ENCODE measurements at regions not wholly inside any gene's neighbourhood (a gene's known extent, or its start where the extent isn't known, plus 50 kb on each side); places are given as distances from the start of the nearest gene placed in this dataset.
A peak's percentile ranks its signal among the peaks of the same experiment; 100 is the strongest.
"Not testable (repeated sequence)": the region's sequence is repeated elsewhere in the genome, so short reads cannot be mapped to it uniquely, and the experiment has no call there.

DNA sequence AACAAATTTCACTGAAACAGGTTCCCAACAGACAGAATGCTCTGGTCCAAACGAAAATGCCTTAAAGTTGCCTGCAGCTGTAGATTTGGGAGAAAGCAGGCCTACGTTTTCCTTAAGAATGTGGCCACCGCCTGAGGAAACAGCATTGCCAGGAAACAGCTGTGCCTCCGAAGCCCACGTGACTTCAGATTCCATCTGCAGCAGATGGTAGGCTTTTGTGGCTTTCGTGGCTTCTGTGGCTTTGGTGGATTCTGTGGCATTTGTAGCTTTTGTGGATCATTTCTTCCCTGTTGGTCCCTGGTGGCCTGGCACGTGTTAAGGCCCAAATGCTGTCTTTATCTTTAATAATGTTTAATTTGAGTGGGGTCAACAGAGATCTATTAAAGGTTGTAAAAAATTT lies 222.9 kb downstream of the TTLL2 start:
- no peak for DNase-seq

DNA sequence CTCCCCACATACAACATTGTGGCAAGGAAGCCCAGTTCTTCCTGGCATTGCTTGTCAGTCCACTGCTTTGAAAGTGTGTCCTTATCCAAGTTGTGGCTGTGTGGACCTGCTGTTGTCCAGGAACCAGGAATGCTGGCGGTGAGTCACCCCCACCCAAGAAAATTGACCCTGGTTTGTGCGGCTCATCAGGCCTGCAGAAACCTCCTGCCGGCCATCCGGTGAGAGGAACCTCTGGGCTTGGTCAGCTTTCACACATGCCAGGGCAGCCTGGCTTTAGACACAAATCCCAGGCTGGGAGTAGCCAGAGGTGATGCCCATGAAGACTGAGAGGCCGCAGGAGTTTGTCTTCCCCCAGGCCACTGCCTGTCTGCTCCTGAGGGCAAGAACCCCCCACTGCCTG lies 223.6 kb downstream of the TTLL2 start:
- no peak for DNase-seq

DNA sequence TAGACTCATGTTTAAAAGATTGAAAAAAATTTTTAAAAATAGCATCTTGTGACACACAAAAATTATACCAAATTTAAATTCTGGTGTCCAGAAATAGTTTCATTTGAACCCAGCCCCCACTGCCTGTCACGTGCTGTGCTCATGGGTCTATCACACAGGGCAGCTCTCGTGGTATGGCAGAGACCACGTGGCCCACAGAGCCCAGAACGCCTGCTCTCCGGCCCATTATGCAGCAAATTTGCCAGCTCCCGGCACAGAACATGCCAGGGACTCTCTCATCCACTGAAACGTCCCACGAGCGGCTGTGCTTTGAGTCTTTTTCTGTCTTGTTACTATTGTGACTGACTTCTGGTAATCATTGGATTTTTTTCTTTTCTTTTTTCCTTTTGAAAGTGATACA lies 224.3 kb downstream of the TTLL2 start:
- peak in 3 of 14 donors; percentile 17 to 36 (median 20) for DNase-seq

DNA sequence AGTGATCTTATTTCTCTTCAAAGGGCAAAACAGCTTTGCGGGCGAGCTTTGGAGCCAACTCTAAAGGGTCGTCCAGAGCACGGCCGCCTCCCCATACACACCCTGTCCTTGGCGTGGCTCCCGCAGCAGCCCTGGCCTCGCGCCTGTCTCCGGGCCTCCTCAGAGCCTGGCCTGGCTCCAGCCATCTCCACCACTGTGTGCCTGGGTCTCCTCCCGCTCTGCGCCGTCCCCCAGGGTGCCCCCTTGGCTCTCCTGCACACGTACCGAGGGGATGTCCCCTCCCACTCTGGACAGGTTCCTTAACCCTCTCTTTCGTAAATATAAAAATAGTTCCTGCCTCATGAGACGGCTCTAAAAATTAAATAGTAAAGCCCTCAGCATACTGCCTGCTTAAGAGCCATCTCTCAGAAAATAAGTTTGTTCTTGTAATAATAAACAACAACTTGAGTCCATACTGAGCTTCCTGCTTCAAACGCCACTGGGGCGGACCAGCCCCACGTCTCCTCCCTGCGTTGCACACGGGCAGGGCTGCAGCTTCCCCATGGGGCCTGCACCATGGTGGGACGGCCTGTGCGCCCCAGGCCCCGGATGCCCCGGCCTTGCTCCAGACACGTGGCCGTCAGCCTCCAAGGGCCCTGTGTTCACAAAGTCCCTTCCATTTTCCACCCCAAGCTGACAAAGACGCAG lies 226.2 kb downstream of the TTLL2 start:
- peak in 12 of 14 donors; percentile 5 to 80 (median 54) for DNase-seq

DNA sequence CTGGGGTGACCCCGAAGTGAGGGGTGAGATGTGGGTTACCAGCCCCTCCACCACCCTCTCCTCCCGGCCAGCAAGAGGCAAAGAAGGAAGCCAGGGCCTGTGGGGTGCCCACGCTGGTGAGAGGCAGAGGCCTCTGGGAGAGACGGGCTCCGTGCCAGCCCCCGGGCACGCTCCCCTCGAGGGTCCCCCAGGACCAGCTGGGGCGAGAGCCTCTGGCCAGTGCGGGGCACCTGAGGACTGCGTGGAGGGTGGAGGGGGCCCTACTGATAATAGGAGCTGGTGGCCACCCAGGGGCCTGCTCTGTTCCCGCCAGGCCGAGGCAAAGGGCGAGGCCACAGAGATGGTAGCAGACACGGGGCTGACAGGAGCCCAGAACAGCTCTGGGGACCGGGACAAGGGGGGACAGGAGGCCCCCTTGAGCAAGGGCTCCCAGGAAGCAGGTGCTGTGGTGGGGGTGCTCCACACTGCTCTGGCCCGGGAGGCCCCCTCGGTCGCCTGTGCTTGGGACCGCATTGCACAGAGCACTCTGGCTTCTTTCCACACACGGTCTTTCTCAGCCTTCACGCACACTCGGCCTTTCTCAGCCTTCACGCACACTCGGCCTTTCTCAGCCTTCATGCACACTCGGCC lies 226.9 kb downstream of the TTLL2 start:
- no peak for DNase-seq

DNA sequence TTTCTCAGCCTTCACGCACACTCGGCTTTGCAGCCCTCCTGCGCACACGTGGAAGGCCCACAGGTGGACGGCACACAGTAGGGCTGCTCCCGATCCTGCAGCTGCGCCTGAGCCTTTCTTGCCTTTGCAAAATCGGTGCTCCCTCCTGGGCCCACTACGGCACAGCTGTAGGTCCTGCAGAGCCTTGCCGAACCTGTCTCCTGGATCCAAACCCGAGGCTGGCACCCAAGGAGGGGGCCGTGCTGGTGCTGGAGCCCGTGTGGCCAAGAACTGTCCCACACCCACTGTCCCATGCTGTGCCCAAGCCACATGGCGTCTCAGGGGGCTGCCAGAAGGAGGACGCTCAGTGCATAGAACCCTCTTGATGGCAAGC lies 227.4 kb downstream of the TTLL2 start:
- DNase-seq: no peak

DNA sequence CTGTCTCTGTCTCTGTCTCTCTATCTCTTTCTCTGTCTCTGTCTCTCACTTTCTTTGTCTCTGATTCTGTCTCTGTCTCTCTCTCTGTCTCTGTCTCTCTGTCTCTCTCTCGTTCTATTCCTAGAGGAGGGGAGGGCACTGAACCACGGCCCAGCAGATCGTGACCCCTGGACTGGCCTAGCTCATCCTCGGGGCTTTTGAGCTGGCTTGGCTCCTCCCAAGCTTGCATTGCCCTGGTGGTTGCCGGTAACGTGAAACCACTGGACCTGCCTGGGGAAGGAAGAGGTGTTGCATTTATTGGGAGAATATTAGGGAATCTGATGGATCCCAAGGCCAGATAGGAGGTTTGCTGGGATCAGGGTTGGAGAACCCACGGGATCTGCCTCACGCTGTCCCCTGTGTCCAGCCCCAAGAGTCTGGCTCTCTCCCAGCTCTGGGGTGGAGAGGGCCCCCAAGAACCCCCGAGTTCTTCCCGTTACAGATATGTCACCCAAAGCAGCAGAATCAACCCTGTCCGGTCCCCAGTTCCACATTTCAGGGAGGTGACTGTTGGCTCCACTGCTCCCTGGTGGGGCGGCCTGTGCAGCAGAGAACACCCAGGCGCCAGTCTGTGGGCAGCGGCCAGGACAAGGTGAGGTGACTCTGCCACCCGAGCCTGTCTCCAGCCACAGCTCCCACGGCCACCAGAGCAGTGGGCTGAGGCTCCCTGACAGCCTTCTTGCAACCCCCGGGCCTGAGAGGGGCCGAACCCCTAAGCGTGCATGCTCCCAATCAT lies 228.3 kb downstream of the TTLL2 start:
- no peak for DNase-seq

DNA sequence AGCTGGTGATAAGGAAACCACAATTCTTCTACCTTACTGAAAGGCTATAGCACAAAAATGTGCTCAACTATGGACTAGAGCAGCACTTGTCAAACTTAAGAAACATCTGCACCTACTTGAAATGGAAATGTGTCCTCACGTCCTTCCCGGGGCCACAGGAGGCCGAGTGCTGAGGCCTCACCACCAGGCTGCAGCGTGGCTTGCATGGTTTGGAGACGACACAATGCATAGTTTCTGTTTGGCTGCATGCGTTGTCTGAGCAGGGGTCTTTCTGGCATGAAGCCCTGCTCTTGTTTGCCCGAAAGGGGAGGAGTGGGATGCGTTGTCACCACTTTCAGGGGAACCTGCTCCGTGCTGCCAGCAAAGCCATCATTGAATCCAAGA lies 228.8 kb downstream of the TTLL2 start:
- no peak for DNase-seq

DNA sequence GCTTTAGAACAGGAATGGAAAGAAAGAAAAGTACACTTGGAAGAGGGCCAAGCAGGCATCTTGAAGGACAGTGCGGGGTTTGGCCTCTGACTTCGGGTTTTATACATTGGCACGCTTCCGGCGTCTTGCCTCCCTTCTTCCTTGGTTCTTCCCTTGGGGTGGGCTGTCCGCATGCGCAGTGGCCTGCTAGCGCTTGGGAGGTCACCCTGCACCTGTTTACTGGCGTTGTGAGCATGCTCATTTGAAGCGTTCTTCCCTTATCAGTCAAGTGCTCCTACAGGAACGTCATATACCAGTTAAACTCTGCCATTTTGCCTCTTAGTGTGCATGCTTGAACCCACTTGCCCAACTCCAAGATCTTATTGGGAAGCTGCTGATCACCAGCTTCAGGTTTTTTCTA lies 230.0 kb downstream of the TTLL2 start:
- DNase-seq: no peak

DNA sequence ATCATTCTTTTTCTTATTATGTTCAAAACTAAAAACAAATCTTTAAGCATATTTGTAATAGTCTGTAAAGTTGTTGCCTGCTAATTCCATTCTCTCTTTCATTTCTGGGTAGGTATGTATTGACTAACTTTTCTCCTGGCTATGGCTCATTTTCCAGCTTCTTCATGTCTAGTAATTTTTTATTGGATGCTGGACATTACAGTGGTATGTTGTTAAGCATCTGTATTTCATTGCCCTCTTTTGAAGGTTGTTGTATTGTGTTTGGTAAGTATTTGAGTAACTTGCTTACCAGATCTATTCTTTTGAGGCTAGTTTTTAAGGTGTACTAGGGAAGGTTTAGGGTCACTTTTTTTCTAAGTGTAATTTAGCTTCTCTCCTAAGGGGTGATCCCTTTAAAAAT lies 230.9 kb downstream of the TTLL2 start:
- no peak for DNase-seq

DNA sequence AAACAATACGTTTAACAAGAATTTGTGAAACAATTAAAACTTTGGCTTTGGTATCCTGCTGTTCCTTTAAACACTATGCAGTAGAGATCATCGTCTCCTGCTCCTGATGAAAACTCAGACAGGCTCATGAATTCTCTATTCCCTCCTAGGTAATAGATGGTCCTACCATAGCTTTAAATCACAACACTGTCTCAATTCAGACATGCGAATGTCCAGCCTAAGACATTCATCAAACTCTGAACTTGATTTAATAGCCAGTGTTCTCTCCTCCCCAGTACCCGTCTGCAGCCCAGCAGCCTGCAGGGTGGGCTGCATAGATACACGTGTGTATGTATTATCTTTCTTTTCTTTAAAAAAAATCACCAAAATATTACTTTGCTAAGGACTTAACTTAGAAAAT lies 232.8 kb downstream of the TTLL2 start:
- no peak for DNase-seq

DNA sequence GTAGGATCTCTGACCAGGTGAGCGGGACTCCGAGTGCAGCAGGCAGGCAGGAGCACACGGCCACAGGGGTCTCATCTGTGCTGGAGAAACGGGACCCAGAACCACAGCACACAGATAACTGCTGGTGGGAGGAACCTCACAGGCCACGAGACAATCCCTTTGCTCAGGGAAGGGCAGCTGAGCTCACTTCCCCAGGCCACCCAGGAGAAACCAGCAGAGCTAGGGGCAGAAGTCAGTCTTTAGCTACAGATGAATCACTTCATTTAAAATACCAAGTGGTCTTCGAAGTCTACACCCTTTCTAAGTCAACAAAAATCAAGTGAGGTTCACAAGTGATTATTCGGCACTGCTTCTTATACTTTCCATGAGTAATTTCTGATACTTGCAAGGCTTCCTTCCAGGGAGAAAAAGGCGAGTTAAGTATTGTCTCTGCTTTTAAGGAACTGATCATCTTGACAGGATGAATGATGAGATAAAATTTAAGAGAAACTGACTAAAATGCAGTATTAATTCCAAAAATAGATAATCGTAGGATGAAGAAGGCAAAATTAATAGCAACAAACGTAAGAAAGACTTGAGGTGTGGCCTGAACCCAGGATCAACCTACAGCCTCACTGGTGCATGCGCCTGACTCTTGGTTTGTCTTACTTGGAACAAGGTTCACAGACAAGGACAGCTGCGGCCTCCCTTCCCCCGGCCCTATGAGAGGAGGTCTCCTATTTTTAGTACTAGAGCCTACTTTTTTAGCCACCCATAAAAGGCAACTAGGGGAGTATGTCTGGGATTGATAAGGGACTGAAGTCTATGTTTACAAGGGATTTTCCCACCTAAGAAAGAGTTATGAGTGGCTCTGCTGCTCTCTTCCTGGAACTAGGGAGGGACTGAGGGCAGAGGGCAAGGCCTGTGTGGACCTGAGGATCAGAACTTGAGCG lies 233.6 kb downstream of the TTLL2 start:
- no peak for DNase-seq

DNA sequence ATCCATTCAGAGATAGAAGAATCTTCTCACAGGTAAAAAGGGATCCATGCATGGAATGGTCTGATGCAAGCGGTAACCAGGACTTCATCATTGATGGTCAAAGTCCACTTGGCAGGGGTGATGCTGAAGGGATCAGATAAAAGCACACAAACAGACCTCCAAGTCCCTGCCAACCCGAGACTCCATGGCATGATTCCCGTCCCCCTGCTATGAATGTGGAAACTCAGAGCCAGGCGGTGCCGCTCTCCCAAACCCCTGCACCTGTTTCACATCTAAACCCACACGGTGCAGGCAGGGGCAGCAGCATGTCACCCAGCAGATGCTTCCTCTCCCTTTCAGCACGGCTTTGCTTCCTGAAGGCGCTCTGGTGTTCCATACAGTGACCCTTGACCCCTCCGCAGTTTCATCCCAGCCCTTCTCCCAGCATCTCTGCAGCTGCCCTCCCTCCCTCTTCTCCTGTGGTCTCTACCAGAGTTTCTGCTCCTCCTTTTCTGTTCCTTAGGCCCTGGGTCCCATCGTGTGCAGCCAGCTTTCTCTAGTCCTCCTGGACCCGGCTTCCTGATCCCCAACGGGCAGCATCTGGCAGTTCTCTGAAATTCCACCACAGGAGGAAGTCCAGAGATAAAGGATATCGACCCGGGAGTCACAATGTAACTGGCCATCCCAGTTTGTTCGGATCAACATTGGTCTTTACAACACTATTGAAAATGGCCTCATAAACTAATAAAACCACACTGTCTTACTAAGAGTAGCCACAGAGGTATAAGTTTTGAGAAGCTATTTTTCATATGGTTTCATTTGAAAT lies 235.0 kb downstream of the TTLL2 start:
- DNase-seq: no peak

DNA sequence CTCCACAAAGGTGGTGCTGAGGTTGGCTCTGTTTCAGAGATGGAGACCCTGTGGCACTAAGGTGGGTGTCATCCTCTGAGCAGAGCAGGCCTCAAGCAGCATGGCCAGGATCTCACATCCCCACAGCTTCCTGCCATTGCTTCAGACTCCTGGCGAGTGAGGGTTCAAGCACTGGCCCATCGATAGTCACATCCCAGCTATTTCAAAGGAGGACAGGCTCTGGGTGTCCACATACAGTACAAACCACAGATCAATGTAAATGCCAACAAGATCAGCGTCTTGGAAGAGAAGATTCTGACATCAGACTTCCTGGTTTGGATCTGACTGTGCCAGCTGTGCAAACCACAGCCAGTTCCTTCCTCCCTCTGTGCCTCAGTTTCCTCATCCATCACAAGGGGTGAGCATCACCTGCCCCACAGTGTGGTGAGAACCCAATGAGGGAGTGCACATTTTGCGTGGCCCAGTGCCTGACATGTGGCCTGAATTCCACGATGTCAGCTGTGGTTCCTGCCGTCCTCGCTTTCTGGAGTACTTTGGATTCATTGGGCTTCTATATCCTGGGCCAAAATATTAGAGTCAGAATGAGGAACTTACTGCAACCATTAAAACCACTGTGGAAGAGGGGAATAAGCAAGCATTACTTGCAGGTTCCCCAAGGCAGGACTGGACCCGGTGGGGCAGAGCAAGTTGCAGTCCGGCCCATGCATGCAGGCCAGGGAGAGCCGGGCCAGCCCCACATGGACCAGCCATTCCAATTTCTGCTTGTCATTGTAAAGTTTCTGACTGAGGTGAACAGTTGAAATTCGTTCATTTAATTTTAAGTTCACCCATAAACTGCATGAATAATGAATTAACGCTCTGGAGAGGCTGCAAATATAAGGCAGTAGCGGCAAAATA lies 236.0 kb downstream of the TTLL2 start:
- no peak for DNase-seq

DNA sequence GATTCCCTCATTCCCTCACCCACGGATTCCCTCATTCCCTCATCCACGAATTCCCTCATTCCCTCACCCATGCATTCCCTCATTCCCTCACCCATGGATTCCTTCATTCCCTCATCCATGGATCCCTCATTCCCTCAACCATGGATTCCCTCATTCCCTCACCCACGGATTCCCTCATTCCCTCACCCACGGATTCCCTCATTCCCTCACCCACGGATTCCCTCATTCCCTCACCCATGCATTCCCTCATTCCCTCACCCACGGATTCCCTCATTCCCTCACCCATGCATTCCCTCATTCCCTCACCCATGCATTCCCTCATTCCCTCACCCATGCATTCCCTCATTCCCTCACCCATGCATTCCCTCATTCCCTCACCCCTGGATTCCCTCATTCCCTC lies 238.0 kb downstream of the TTLL2 start:
- not testable (repeated sequence) for DNase-seq

DNA sequence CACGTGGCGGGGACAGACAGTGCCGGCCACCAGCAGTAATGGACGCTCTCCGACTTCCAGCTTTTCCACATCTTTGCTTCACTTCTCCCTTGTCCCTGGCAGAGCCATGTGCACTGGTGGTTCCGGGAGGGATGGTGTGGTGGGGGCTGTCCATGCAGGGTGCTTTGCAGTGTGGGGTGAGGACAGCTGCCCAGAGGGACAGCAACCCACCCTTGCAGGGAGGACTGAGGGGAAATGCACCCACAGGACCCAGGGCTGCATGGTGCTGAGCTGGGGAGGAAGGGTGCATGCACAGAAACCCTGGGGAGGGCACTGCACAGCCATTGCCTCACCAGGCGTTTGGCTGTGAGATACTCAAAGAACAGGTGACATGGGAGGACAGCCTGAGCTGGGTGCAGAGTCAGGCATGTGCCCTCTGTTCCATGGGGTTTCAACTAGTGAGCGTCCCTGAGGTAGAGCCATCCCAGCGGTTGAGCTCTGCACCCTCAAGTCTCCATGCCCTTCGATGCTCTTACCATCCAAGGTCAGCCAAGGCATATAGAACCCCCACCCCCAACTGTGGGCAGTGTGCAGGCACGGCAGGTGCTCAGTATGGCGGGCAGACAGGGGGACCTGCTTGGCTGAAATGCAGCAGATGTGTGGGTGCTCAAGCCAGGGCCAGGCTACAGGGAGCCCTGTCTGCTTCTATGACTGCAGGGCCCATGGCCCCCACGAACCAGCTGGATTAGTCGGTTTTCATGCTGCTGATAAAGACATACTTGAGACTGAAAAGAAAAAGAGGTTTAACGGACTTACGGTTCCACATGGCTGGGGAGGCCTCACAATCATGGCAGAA lies 239.7 kb downstream of the TTLL2 start:
- DNase-seq: no peak

DNA sequence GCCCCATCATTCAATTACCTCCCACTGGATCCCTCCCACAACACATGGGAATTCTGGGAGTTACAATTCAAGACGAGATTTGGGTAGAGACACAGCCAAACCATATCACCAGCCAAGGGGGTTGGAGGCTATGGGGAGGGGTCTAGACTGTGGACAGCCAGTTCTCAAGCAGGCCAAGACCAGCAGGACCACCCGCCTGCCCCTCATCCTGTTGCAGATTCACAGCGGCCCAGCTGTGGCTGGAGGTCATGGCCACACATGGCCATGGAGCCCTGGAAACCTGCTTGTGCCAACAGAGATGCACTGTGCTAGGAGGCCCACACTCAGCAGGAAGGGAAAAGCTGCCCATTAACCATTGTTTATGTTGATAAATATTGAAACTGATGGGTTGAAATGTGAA lies 240.5 kb downstream of the TTLL2 start:
- no peak for DNase-seq

DNA sequence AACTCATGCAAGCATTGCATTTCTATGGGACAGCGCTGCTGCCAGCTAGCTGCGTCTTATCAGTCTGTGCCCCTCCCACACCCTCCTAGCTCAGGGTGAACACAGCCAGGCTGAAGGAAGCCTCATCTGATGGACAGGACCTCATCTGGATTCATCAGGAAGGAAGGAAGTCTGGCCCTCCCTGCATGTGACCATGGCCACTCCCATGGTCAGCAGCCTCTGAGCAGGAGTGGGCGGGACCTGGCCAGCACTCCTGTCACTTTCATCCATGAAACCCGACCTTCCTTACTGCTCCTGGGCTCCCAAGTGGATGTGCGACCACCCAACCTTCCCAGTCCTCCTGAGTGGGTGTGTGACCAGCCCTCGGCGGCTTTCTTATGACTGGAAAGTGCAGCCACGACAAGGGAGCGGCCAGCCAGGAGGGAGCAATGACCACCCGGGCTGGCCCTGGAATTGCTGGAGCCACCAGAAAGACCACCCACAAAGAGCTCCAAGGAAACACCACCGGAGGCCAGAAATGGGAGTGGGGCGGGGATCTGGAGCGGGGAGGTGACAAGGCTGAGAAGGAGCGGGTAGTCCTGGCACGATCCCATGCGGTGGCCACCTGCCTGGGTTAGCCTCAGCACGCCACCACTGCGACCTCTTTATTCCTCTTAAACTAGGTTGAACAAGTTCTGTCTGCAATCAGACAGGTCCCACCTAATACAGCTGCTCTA lies 241.2 kb downstream of the TTLL2 start:
- DNase-seq: no peak

DNA sequence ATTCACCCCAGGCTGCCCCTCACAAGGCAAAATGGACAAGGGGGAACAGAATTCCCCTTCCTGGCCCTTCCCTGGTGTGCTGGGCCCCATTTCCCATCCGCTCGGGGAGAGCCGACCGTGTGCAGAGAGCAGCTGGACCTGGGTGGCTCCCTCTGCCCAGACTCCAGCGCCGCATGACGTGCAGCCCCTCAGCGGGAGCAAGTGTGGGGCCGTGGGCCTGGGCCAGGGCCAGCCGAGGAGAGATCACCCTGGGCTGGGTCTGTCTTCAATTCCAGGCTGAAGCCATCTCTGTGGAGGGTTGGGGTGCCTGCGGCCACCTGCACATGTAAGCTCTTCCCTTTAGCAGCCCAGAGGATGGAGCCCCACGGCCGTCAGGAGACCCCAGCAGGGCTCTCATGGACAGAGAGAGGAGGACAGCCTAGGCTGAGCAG lies 241.8 kb downstream of the TTLL2 start:
- no peak for DNase-seq
